HG03108 (cell line): ENCODE measurements at regions not wholly inside any gene's neighbourhood (a gene's known extent, or its start where the extent isn't known, plus 50 kb on each side); places are given as distances from the start of the nearest gene placed in this dataset.
"Not testable (repeated sequence)": the region's sequence is repeated elsewhere in the genome, so short reads cannot be mapped to it uniquely, and the experiment has no call there.

Experiments
- ATAC-seq: cut with Tn5 transposase; IDR thresholded peaks from one replicate; pipeline ENCODE4 v1.9.1; 2021; ENCODE audit warnings: moderate library complexity; ENCODE audit not compliant: unreplicated experiment

- ATAC-seq, result not testable (repeated sequence)
Measured at GRCh38 chr9:65397226-65397625, 112.2 kb upstream of the FOXD4L5 start.

DNA sequence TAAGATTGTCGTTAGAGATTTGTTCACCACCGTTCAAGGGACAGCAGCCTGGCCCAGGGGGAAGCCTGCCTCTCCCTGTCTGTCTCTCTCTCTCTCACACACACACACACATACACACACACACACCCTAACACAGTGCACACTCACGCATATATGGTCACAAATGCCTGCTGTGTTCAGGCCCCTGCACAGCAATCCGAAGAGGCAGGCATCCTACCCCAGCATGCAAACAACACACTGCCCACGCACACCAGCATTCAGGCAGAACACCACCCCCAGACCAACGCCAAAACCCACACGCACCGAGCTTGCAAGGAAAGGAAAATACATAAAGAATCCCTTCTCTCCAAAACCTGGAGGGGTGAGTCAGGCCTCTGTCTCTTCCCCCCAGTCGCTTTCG lies 111.6 kb upstream of the FOXD4L5 start:
- ATAC-seq, result not testable (repeated sequence)

DNA sequence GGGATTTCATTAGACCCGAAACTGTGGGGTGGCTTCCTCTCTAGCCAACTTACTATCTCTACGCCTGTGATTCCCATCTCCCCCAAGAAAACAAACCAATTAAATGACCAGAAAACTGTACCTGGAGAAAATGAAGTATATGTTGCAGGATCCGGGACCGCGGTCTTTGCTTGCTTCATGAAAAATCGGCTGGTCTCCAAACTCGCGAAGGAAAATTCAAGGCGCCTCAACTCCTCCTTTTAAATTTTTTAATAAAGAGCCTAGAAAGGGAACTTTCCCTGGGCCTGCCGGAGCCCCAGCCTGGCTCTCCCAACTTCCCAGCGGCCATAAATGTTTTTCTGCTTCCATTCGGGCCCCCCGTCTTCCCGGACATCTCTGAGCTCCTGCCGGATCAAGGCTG lies 110.8 kb upstream of the FOXD4L5 start:
- not testable (repeated sequence) for ATAC-seq

DNA sequence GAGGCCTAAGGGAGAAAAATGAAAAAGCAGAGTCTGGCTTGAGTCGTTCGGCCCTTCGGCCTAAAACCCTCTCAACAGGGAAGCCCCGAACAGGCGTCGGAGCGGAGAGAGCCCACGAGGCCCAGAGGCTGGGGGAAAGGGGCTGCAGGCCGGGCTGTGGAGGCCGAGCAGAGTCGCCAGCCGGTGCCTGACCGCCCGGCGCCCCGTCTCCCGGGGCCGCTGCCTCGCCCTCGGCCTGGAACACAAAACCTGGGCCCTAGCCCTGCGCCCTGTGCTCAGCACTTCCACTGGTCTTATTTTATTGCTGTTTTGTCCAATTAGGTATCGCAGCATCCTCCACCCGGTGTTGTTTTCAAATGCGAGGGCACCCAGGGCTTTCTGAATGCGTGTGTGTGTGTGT lies 110.1 kb upstream of the FOXD4L5 start:
- not testable (repeated sequence) for ATAC-seq

DNA sequence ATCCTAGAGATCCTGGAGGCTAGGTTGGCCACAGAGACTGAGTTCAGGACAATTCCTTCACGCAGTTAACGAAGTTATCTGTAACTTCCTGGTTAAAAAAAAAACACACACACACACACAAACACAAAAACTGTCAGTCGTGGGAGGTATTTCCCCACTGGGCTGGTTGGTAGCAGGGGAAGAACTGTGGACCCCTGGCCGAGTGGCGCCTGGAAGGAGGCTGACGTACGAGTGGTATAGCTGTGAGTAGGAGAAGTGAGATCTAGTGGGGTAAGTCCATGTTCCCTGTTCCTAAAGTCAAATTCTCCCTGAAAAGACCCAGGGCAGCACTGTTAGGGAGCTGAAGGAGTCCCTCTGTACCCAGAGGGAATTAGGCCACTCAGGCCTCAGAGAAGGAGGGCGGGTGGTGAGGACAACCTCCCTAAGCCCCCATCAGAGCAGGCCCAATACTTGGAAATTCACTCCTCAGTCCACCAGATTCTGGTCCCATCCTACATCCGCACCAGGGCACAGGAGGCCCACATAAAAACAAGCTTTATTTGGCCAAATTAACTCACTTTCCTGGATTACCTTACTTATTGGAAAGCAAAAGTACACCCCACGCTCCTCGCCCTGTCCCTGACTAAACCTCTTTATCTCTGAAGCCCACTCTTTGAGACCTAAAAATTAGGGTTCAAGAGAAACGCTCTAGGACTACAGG lies 108.3 kb upstream of the FOXD4L5 start:
- not testable (repeated sequence) for ATAC-seq

DNA sequence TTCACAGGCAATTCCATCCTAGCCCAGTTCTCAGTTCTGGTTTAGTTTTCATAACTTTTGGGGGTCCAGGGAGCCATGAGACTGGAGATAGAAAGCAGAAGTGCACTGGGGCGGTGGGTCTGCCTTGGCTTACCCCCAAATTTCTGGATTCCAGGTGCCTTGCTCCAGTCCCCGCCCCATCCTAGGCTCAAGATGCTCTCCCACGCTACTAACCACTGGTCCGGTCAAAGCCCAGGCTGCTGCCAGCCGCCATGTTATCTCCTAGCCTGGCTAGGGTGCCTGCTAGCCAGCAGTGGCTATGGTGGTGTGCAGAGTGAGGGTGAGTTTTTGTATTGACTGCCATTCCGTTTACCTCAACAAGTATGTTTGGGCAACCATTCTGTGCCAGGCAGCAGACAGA lies 107.6 kb upstream of the FOXD4L5 start:
- not testable (repeated sequence) for ATAC-seq

GRCh38 chr9:65389710-65390109 lies 104.7 kb upstream of the FOXD4L5 start:
- not testable (repeated sequence) for ATAC-seq

GRCh38 chr9:65389216-65389615 lies 104.2 kb upstream of the FOXD4L5 start:
- ATAC-seq, result not testable (repeated sequence)

DNA sequence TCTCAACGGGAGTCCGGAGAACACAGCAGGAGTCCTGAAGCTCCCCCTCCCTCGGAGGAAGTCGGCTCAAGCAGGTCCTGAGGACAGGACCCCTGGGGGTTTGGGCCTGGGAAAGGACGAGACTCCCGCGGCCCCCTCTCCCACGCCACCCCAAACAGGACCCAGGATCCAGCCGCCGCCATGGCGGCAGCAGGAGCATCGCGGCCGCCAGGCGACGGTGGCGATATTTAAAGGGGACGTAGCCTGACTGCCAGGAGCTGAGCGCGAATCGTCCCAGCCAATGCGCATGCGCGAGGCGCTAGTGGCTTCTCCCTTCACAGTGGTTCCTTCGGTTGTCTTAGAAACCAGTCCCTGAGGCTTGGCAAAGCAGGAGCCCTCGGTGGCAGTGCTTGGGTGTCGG lies 101.7 kb upstream of the FOXD4L5 start:
- peak; percentile 77 for ATAC-seq

DNA sequence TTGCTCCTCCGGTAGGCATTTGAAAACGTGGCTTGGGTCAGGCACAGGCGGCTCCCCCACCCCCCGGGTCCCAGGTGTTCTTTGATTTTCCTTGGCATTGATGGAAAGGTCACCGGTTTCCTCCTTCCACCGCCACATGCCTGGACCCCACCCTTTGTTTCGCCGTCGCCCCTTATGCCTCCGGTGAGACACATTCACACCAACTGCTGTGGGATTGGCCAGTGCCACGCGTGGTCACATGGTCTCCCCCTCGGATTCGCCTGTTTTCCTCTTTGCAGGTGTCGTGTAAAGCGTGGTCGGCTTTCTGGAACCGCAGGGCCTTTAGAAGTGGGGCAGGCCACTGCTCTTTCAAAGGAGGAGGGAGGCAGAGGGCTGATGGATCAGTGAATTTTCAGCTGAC lies 101.2 kb upstream of the FOXD4L5 start:
- not testable (repeated sequence) for ATAC-seq

DNA sequence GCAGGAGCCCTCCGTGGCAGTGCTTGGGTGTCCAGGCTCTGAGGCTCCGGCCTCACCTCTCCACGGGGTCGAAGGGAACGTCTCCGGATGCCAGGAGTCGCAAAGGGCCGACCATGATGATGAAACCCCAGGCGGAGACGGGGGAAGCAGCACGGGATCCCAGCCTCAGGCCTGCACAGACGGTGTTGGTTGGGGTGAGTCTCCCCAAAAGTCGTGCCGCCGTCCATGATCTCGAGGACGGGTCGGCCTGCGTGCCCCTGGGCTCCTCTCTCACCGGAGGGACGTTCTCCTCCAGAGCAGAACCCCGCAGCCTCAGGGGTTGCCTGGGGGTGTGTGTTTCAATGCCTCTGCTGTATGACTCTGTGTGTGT lies 100.6 kb upstream of the FOXD4L5 start:
- ATAC-seq, result not testable (repeated sequence)

- ATAC-seq, result not testable (repeated sequence)
Measured at GRCh38 chr9:65384759-65385654, 100.0 kb upstream of the FOXD4L5 start.

DNA sequence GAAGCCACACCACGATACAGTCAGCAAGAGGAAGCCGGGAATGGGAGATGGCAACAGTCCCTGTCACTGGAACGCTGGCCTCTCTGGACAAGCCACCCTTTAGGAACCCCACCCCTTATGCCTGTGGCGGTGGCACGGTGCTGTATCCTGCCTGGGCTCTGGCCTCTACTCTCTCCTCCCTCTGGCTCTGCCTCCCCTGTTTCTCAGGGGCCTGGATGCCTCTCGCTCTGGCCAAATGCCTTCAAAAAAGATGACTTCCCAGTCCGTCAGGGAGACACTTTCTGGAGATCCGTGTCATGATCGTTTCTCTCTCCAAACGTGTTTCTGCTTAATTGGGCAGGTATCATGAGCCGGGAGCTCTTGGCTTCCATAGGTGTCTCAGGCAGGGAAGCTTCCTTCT lies 99.1 kb upstream of the FOXD4L5 start:
- not testable (repeated sequence) for ATAC-seq

DNA sequence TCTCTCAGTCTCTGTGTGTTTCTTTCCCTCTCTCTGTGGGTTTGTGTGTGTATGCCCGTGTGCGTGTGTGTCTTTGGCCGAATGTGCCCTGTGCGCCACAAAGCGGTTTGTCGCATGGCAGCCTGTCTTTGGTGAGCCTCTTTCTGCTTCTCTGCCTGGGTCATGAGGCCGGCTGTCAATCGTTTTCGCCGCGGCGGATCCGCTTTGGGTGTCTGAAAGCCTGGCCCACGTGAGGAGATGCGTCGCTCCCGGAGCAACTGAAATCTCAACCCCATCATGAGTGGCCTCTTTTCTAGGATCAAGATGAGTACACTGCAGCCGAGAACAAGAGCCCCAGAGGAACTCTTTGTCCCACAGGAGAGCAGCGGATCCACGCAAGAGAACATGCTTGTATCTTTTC lies 98.6 kb upstream of the FOXD4L5 start:
- not testable (repeated sequence) for ATAC-seq

DNA sequence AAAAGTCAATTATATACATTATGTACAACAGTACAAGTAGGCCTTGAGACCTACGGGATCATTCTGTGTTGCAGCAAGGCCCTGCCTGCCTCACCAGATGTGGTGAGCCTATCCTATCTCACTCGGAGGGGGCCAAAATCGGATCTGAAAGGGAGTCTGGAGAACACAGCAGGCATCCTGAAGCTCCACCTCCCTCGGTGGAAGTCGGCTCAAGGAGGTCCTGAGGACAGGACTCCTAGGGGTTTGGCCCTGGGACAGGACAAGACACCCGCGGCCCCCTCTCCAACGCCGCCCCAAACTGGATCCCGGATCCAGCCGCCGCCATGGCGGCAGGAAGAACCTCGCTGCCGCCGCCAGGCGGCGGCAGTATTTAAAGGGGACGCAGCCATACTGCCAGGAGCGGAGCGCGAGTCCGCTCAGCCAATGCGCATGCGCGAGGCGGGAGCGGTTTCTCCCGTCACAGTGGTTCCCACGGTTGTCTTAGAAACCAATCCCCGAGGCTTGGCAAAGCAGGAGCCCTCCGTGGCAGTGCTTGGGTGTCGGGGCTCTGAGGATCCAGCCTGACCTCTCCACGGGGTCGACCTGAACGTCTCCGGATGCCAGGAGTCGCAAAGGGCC lies 97.8 kb upstream of the FOXD4L5 start:
- ATAC-seq, result not testable (repeated sequence)
